ENCODE measurements at regions not wholly inside any gene's neighbourhood (a gene's known extent, or its start where the extent isn't known, plus 50 kb on each side); places are given as distances from the start of the nearest gene placed in this dataset.

DNA sequence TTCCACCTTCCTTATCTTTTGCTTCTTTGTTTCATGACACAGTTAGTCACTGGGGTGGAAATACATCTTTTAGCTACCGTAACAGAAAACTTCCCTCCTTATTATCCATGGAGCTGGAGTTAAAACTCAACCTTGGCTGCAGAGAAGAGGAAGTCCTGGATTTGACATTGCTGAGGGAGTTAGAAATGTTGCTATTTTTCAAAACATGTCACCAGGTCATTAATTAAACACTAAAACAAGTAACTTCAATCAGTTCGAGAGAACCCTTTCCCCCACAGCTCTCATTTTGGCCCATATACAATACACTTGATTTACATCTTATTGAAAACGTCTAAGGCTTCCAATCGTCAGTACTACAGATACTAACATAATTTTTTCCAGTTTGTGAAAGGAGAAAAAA, 237.9 kb upstream of the CD180 start:
- no peaks in the 10 kb centered on the region for H3K9me3 ChIP-seq (ENCODE audit: control insufficient read depth, insufficient read depth, low read length)
- no peak overlapping the region for H3K27ac ChIP-seq (ENCODE audit: low read depth, low read length)
- H3K4me1 ChIP-seq (ENCODE audit: control insufficient read depth, insufficient read depth, low read length), result no peaks in the 10 kb centered on the region
- H3K36me3 ChIP-seq (ENCODE audit: control insufficient read depth, insufficient read depth, low read length), result no peaks in the 10 kb centered on the region
- WGBS (ENCODE audit: insufficient coverage), result no CpG with 5 or more reads among the region's 4 CpGs
- H3K4me3 ChIP-seq (ENCODE audit: low read depth, low read length), result no peak overlapping the region
- DNase-seq (ENCODE audit: low read depth in 4 of 6, low spot score in 6 of 6), result no peak
- no peaks in the 10 kb centered on the region for H3K27me3 ChIP-seq (ENCODE audit: control insufficient read depth, insufficient read depth, low read length)

DNA sequence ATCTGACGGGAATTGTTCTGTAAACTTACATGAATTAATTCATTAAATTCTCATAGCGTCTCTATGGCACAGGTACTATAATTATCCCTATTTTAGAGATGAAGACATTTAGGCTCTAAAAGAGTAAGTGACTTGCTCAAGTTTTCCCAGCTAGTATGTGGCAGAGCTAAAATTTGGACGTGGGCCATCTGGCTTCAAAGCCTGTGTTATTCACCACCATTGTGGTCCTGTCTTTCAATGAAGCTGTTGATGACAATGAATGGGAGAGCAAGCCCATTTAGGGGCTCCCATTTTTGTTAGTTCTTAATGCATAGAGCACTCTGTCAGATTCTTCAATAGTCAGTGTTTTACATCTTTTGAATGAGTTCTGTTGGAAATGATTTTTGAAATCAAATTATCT, 236.0 kb upstream of the CD180 start:
- H3K4me3 ChIP-seq (ENCODE audit: low read depth, low read length), result no peak overlapping the region
- H3K27ac ChIP-seq (ENCODE audit: low read depth, low read length), result no peak overlapping the region
- no CpG with 5 or more reads among the region's 3 CpGs for whole genome bisulfite sequencing (ENCODE audit: insufficient coverage)
- no peaks in the 10 kb centered on the region for H3K36me3 ChIP-seq (ENCODE audit: control insufficient read depth, insufficient read depth, low read length)
- peak in 2 of 6 donors; percentile 45 to 55 for DNase-seq (ENCODE audit: low read depth in 4 of 6, low spot score in 6 of 6)
- H3K9me3 ChIP-seq (ENCODE audit: control insufficient read depth, insufficient read depth, low read length), result no peaks in the 10 kb centered on the region
- H3K27me3 ChIP-seq (ENCODE audit: control insufficient read depth, insufficient read depth, low read length), result no peaks in the 10 kb centered on the region
- H3K4me1 ChIP-seq (ENCODE audit: control insufficient read depth, insufficient read depth, low read length), result no peaks in the 10 kb centered on the region

DNA sequence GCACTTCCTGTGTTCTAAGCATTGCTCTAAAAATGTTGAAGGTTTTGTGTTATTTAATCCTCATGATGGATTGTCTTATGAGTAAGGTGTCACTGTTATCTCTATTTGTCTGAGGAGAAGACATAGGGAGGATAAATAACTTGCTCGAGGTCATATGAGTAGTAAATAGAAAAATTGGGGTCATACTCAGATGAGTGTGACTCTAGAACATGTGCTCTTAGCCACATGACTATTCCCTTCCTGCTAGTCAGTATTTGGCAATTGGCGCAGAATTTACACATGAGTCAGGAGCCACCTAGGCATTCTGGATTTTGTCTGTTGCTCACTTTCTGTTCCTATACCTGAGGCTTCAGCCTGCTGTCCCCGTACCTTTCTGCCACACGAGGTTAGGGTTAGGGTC, 234.6 kb upstream of the CD180 start:
- Histone ChIP-seq H3K9me3 (ENCODE audit: control insufficient read depth, insufficient read depth, low read length) (no peaks in the 10 kb centered on the region), H3K36me3 (ENCODE audit: control insufficient read depth, insufficient read depth, low read length) (no peaks in the 10 kb centered on the region), H3K4me1 (ENCODE audit: control insufficient read depth, insufficient read depth, low read length) (no peaks in the 10 kb centered on the region), H3K27ac (ENCODE audit: low read depth, low read length) (no peak overlapping the region), H3K4me3 (ENCODE audit: low read depth, low read length) (no peak overlapping the region), H3K27me3 (ENCODE audit: control insufficient read depth, insufficient read depth, low read length) (no peaks in the 10 kb centered on the region)
- no peak for DNase-seq (ENCODE audit: low read depth in 4 of 6, low spot score in 6 of 6)
- WGBS (ENCODE audit: insufficient coverage), result 90% methylated on average over 2 of the region's 4 CpGs

DNA sequence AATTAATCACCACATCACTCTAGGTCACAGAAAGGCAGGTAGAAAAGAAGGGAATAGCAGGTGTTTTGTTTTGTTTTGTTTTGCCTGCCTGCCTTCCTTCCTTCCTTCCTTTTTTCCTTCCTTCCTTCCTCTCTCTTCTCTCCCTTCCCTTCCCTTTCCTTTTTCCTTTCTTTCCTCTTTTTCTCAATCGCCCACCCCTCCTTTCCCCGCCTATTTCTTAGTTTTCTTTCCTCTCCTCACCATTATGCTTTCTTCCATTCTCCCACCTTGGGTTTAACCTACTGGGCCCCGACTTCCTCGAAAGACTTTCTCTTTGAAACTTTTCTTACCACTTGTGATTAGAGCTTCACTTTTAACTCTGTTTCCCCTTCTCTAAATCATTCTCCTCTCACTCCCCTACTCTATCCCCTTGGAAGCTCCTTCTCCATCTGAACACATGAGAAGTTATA, 231.3 kb upstream of the CD180 start:
- WGBS (ENCODE audit: insufficient coverage), result 89% methylated on average over 4 of the region's 4 CpGs

DNA sequence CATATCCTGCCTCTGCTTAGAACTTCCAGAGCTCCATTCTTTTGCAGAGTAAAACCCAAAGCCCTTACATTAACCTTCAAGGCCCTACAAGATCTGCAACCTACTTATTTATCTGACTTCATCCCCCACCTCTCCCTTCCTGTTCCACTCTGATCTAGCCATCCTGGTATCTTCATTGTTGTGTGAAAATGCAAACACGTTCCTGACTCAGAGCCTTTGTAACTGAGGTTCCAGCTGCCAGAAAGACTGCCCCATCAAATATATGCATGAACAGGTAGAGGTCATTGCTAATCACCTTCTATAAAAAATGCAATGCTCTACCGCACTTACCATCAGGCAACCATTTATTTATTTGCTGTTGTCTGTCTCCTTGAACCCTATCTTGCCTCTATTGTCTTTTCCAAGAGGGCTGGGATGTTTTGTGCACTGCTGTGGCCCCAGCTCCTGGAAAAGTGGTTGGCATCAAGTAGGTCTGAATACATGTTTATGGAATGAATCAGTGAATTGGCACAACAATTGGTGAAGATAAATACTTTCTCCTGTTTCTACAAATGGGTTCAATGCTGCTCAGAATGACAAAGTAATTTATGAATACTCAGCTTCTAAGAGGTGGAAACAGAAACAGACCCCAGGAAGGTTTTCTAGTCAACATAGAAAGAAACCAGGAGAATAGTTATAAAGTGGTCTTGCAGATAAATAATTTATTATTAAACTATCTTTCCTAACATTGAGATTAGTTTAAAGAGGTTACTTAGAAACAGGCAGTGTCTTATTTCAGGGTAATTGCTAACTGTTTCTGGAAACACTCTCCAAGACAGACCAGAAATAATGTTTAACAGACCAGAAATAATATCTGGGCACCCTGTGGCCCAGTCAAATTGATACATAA, 230.6 kb upstream of the CD180 start:
- Histone ChIP-seq H3K4me1 (ENCODE audit: control insufficient read depth, insufficient read depth, low read length) (no peaks in the 10 kb centered on the region), H3K36me3 (ENCODE audit: control insufficient read depth, insufficient read depth, low read length) (no peaks in the 10 kb centered on the region), H3K9me3 (ENCODE audit: control insufficient read depth, insufficient read depth, low read length) (no peaks in the 10 kb centered on the region), H3K4me3 (ENCODE audit: low read depth, low read length) (no peak overlapping the region), H3K27ac (ENCODE audit: low read depth, low read length) (no peak overlapping the region), H3K27me3 (ENCODE audit: control insufficient read depth, insufficient read depth, low read length) (no peaks in the 10 kb centered on the region)
- WGBS (ENCODE audit: insufficient coverage), result 82% methylated on average over 2 of the region's 2 CpGs
- no peak for DNase-seq (ENCODE audit: low read depth in 4 of 6, low spot score in 6 of 6)

More for the DNA sequence above, 231.3 kb upstream of the CD180 start:
- Histone ChIP-seq H3K27ac (ENCODE audit: low read depth, low read length) (no peak overlapping the region), H3K36me3 (ENCODE audit: control insufficient read depth, insufficient read depth, low read length) (no peaks in the 10 kb centered on the region), H3K9me3 (ENCODE audit: control insufficient read depth, insufficient read depth, low read length) (no peaks in the 10 kb centered on the region), H3K4me3 (ENCODE audit: low read depth, low read length) (no peak overlapping the region), H3K27me3 (ENCODE audit: control insufficient read depth, insufficient read depth, low read length) (no peaks in the 10 kb centered on the region), H3K4me1 (ENCODE audit: control insufficient read depth, insufficient read depth, low read length) (no peaks in the 10 kb centered on the region)
- no peak for DNase-seq (ENCODE audit: low read depth in 4 of 6, low spot score in 6 of 6)

DNA sequence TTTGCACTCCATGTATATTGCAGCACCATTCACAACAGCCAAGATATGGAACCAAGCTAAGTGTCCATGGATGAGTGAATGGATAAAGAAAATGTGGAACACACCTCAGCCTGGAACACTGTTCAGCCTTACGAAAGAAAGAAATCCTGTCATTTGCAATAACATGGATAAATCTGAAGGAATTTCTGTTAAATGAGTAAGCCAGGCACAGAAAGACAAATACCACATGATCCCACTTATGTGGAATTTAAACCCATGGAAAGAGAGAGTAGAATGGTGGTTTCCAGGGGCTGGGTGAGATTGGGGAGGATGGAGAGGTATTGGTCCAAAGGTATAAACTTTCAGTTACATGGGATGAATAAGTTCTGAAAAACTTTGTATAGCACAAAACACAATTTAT, 228.9 kb upstream of the CD180 start:
- Histone ChIP-seq H3K27ac (ENCODE audit: low read depth, low read length) (no peak overlapping the region), H3K9me3 (ENCODE audit: control insufficient read depth, insufficient read depth, low read length) (no peaks in the 10 kb centered on the region), H3K4me3 (ENCODE audit: low read depth, low read length) (no peak overlapping the region), H3K36me3 (ENCODE audit: control insufficient read depth, insufficient read depth, low read length) (no peaks in the 10 kb centered on the region), H3K4me1 (ENCODE audit: control insufficient read depth, insufficient read depth, low read length) (no peaks in the 10 kb centered on the region), H3K27me3 (ENCODE audit: control insufficient read depth, insufficient read depth, low read length) (no peaks in the 10 kb centered on the region)
- DNase-seq (ENCODE audit: low read depth in 4 of 6, low spot score in 6 of 6), result no peak
- WGBS (ENCODE audit: insufficient coverage), result no CpG with 5 or more reads among the region's 1 CpG

DNA sequence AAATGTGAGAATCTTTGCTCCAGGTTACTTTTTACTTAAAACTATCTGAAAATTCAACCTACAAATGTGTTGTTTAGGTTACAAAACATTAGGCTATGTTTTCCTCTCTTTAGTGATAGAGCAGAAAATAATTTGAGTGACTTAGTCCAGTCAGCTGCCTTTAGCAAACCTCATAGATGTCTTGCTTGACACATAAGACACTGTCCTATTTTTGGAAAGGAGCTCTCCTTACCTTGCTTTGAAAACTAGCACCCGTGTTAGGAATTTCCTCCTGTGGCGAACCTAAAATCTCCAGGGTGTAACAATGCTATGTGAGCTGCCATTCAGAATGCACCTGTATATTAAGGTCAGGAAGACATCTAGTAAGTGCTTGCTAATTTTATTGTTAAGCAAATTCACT, 221.2 kb upstream of the CD180 start:
- WGBS (ENCODE audit: insufficient coverage), result 61% methylated on average over 2 of the region's 2 CpGs
- Histone ChIP-seq H3K4me1 (ENCODE audit: control insufficient read depth, insufficient read depth, low read length) (no peaks in the 10 kb centered on the region), H3K27ac (ENCODE audit: low read depth, low read length) (no peak overlapping the region), H3K27me3 (ENCODE audit: control insufficient read depth, insufficient read depth, low read length) (no peaks in the 10 kb centered on the region), H3K4me3 (ENCODE audit: low read depth, low read length) (no peak overlapping the region), H3K9me3 (ENCODE audit: control insufficient read depth, insufficient read depth, low read length) (no peaks in the 10 kb centered on the region), H3K36me3 (ENCODE audit: control insufficient read depth, insufficient read depth, low read length) (no peaks in the 10 kb centered on the region)
- DNase-seq (ENCODE audit: low read depth in 4 of 6, low spot score in 6 of 6), result no peak

DNA sequence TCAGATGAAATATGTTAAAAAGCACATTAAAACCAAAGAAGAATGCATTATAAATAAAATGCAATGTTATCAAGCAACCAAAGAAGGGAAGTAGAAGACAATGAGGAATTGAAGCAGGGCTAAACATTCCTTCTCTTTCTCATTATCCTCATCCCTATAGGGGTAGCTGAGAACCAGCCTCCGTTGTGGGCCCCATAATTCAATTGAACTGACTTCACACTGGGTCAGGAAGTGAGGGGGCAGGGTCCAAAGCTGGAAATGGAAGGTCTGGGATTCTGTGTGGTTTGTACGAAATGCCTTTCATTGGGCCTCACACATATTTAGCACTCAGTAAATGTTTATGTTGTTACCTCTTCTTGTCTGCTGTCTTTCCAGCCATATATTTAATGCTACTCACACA, 220.4 kb upstream of the CD180 start:
- Histone ChIP-seq H3K9me3 (ENCODE audit: control insufficient read depth, insufficient read depth, low read length) (no peaks in the 10 kb centered on the region), H3K27me3 (ENCODE audit: control insufficient read depth, insufficient read depth, low read length) (no peaks in the 10 kb centered on the region), H3K27ac (ENCODE audit: low read depth, low read length) (no peak overlapping the region), H3K36me3 (ENCODE audit: control insufficient read depth, insufficient read depth, low read length) (no peaks in the 10 kb centered on the region), H3K4me1 (ENCODE audit: control insufficient read depth, insufficient read depth, low read length) (no peaks in the 10 kb centered on the region), H3K4me3 (ENCODE audit: low read depth, low read length) (no peak overlapping the region)
- no CpG with 5 or more reads among the region's 2 CpGs for WGBS (ENCODE audit: insufficient coverage)
- no peak for DNase-seq (ENCODE audit: low read depth in 4 of 6, low spot score in 6 of 6)

DNA sequence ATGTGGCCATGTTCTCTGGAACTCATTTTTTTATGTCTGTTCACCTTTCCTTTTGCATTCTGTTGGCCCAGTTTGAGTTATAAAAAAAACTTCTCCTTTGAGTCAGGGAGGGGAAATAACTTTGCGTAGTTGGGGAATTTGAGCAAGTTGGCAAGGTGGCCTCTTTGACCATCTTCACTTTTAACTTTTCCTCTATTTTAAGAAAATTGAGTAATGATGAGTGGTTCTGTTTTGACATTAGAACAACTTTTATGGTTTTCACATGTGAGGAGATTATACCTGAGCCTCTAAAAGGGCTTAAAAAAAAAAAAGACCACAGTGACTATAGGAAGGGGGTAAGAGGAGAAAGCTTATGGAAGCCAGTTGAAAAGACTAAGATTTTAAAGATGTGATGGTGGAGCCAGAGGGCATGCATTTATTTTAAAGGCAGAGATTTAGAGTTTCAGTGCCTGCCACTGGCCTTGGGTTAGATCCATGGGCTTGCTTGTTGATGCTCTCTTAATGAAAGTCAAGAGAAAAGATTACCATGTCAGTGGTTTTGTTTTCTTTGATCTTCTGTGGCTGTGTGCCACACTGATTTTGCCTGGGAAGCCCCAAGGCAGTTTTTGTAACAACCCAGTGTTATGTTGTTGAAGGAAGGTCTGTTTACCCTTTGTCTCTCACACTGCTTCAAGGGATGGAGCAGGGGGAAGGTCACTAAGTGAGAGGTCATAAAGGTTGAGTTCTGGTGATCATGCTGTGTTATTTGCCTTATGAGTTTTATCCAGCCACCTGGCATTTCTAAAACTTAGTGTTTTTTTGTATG, 219.7 kb upstream of the CD180 start:
- no peaks in the 10 kb centered on the region for H3K27me3 ChIP-seq (ENCODE audit: control insufficient read depth, insufficient read depth, low read length)
- H3K36me3 ChIP-seq (ENCODE audit: control insufficient read depth, insufficient read depth, low read length), result no peaks in the 10 kb centered on the region
- DNase-seq (ENCODE audit: low read depth in 4 of 6, low spot score in 6 of 6), result no peak
- H3K4me1 ChIP-seq (ENCODE audit: control insufficient read depth, insufficient read depth, low read length), result no peaks in the 10 kb centered on the region
- no peak overlapping the region for H3K4me3 ChIP-seq (ENCODE audit: low read depth, low read length)
- H3K27ac ChIP-seq (ENCODE audit: low read depth, low read length), result no peak overlapping the region
- no peaks in the 10 kb centered on the region for H3K9me3 ChIP-seq (ENCODE audit: control insufficient read depth, insufficient read depth, low read length)
- no CpG with 5 or more reads among the region's 1 CpG for WGBS (ENCODE audit: insufficient coverage)

DNA sequence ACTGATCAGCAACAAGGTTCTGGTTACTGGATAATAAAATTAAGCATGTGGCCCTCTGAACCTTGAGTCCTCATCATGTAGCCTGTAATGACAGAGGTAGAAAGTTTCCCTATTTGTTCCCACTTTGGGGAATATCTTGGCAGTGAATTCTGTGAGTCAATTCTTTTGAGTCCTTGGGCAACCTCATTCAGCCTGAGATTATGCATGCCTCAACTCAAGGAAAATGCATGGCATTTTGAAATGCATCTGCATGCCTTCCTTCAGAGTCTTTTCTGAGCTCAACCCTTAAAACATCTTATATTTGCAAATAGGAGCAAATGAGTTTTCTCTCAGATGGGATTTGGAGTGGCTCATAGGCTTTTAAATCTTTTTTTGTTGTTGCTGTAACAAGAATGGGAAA, 218.1 kb upstream of the CD180 start:
- DNase-seq (ENCODE audit: low read depth in 4 of 6, low spot score in 6 of 6), result no peak
- no peak overlapping the region for H3K4me3 ChIP-seq (ENCODE audit: low read depth, low read length)
- no peaks in the 10 kb centered on the region for H3K9me3 ChIP-seq (ENCODE audit: control insufficient read depth, insufficient read depth, low read length)
- H3K4me1 ChIP-seq (ENCODE audit: control insufficient read depth, insufficient read depth, low read length), result no peaks in the 10 kb centered on the region
- no peak overlapping the region for H3K27ac ChIP-seq (ENCODE audit: low read depth, low read length)
- no peaks in the 10 kb centered on the region for H3K36me3 ChIP-seq (ENCODE audit: control insufficient read depth, insufficient read depth, low read length)
- no peaks in the 10 kb centered on the region for H3K27me3 ChIP-seq (ENCODE audit: control insufficient read depth, insufficient read depth, low read length)

All from spinal cord (tissue), 9 donors.